GM12891 (cell line): ENCODE measurements at regions not wholly inside any gene's neighbourhood (a gene's known extent, or its start where the extent isn't known, plus 50 kb on each side); places are given as distances from the start of the nearest gene placed in this dataset.

Experiments
- DNase-seq: peaks from one replicate; pipeline ENCODE4 v3.0.0; 2011; ENCODE audit warnings: low spot score; ENCODE audit not compliant: insufficient read length
- FAIRE-seq: peaks from 2 replicates; lab custom pipeline; 2011; peaks lifted over from hg19 to GRCh38; lab: Jason Lieb, UNC
- PAX5 ChIP-seq: IDR thresholded peaks from 2 replicates; pipeline ENCODE4 v1.6.1; 2011; ENCODE audit warnings: low read length, moderate library complexity, mild to moderate bottlenecking; ENCODE audit not compliant: insufficient read depth, severe bottlenecking
- POLR2A ChIP-seq: IDR thresholded peaks from 2 replicates; pipeline ENCODE4 v1.6.1; 2011; ENCODE audit warnings: low read depth, low read length, control low read depth
- POLR2AphosphoS5 ChIP-seq: IDR thresholded peaks from 2 replicates; pipeline ENCODE4 v1.6.1; 2011; ENCODE audit warnings: low read depth, low read length, control low read depth
- POU2F2 ChIP-seq: IDR thresholded peaks from 2 replicates; pipeline ENCODE4 v1.6.1; 2011; ENCODE audit warnings: low read depth, mild to moderate bottlenecking, control low read depth, low read length, moderate library complexity
- SPI1 ChIP-seq: IDR thresholded peaks from 2 replicates; pipeline ENCODE4 v1.6.1; 2011; ENCODE audit warnings: low read depth, low read length, control low read depth
- TAF1 ChIP-seq: IDR thresholded peaks from 2 replicates; pipeline ENCODE4 v1.6.1; 2011; ENCODE audit warnings: low read depth, low read length, control low read depth

- DNase-seq, result no peak
- no peak for FAIRE-seq
These were observed 248.8 kb downstream of the TFAP2A start for GRCh38 chr6:10166031-10166430.

GRCh38 chr6:10163203-10163962, 251.5 kb downstream of the TFAP2A start:
- no peak for FAIRE-seq
- TF ChIP-seq TAF1, result no peak
- TF ChIP-seq PAX5, result no peak
- no peak for TF ChIP-seq POLR2A
- TF ChIP-seq POU2F2, result no peak
- TF ChIP-seq POLR2AphosphoS5, result no peak
- no peak for TF ChIP-seq SPI1
- DNase-seq, result no peak

More at GRCh38 chr6:10166031-10166430, 248.8 kb downstream of the TFAP2A start:
- TF ChIP-seq PAX5 (no peak), TAF1 (no peak), POLR2A (no peak), POLR2AphosphoS5 (no peak), SPI1 (no peak), POU2F2 (no peak)

GRCh38 chr6:10156875-10157274, 258.0 kb downstream of the TFAP2A start:
- DNase-seq (no peak), FAIRE-seq (no peak)
- TF ChIP-seq PAX5 (no peak), POLR2A (no peak), SPI1 (no peak), POLR2AphosphoS5 (no peak), TAF1 (no peak), POU2F2 (no peak)

- no peak for FAIRE-seq
- no peak for DNase-seq
- TF ChIP-seq SPI1 (peak; percentile 82), POLR2AphosphoS5 (no peak), PAX5 (no peak)
These were observed 260.6 kb downstream of the TFAP2A start for GRCh38 chr6:10154251-10154650.

- TF ChIP-seq POLR2AphosphoS5 (no peak), POU2F2 (no peak), TAF1 (no peak), PAX5 (no peak), SPI1 (no peak), POLR2A (no peak)
- DNase-seq (no peak), FAIRE-seq (no peak)
These were observed 263.5 kb downstream of the TFAP2A start for GRCh38 chr6:10151144-10151915.

- TF ChIP-seq POLR2A (no peak), POLR2AphosphoS5 (no peak), TAF1 (no peak), PAX5 (no peak), POU2F2 (no peak), SPI1 (no peak)
- no peak for FAIRE-seq
- no peak for DNase-seq
These were observed 265.3 kb downstream of the TFAP2A start for GRCh38 chr6:10149603-10150002.

- TF ChIP-seq TAF1, result no peak
- TF ChIP-seq PAX5, result no peak
- no peak for TF ChIP-seq POU2F2
- FAIRE-seq, result peak; percentile 61
- DNase-seq, result peak; percentile 14
These were observed 268.0 kb downstream of the TFAP2A start for GRCh38 chr6:10146715-10147451.

- DNase-seq (no peak), FAIRE-seq (no peak)
- no peak for TF ChIP-seq POLR2AphosphoS5
These were observed 270.1 kb downstream of the TFAP2A start for GRCh38 chr6:10144772-10145171.

- TF ChIP-seq POU2F2, result no peak
- no peak for TF ChIP-seq POLR2A
- no peak for TF ChIP-seq SPI1
- no peak for TF ChIP-seq TAF1
- no peak for TF ChIP-seq PAX5
- no peak for TF ChIP-seq POLR2AphosphoS5
- DNase-seq, result no peak
- FAIRE-seq, result no peak
These were observed 273.0 kb downstream of the TFAP2A start for GRCh38 chr6:10141746-10142443.

GRCh38 chr6:10140824-10141223, 274.1 kb downstream of the TFAP2A start:
- FAIRE-seq (no peak), DNase-seq (no peak)
- TF ChIP-seq PAX5 (no peak), SPI1 (no peak), POLR2AphosphoS5 (no peak), POLR2A (no peak), TAF1 (no peak), POU2F2 (no peak)
